ENCODE measurements at regions not wholly inside any gene's neighbourhood (a gene's known extent, or its start where the extent isn't known, plus 50 kb on each side); places are given as distances from the start of the nearest gene placed in this dataset.

- DNase-seq (ENCODE audit: low read depth, low spot score) = no peak
- no peak overlapping the region for H3K27ac ChIP-seq
These were observed 245.7 kb upstream of the THRB start for GRCh38 chr3:24740326-24740725.

- no peak for DNase-seq (ENCODE audit: low read depth, low spot score)
- H3K27ac ChIP-seq = no peak overlapping the region
These were observed 246.9 kb upstream of the THRB start for GRCh38 chr3:24741506-24741905.

GRCh38 chr3:24748520-24748919 is 253.9 kb upstream of the THRB start:
- DNase-seq (ENCODE audit: low read depth, low spot score) = no peak
- no peak overlapping the region for H3K27ac ChIP-seq

GRCh38 chr3:24751020-24751419 is 256.4 kb upstream of the THRB start:
- H3K27ac ChIP-seq = no peak overlapping the region
- DNase-seq (ENCODE audit: low read depth, low spot score) = no peak

GRCh38 chr3:24756101-24756888 is 261.6 kb upstream of the THRB start:
- DNase-seq (ENCODE audit: low read depth, low spot score) = no peak
- no peak overlapping the region for H3K27ac ChIP-seq

GRCh38 chr3:24763393-24763792 is 268.7 kb upstream of the THRB start:
- DNase-seq (ENCODE audit: low read depth, low spot score) = no peak
- no peak overlapping the region for H3K27ac ChIP-seq

- no peak overlapping the region for H3K27ac ChIP-seq
- DNase-seq (ENCODE audit: low read depth, low spot score) = no peak
These were observed 269.7 kb upstream of the THRB start for GRCh38 chr3:24764236-24764915.

- no peak overlapping the region for H3K27ac ChIP-seq
- DNase-seq (ENCODE audit: low read depth, low spot score) = no peak
These were observed 270.7 kb upstream of the THRB start for GRCh38 chr3:24765399-24765798.

- DNase-seq (ENCODE audit: low read depth, low spot score) = no peak
- H3K27ac ChIP-seq = no peak overlapping the region
These were observed 275.3 kb upstream of the THRB start for GRCh38 chr3:24769918-24770317.

- H3K27ac ChIP-seq = no peak overlapping the region
- peak; percentile 24 for DNase-seq (ENCODE audit: low read depth, low spot score)
These were observed 279.1 kb upstream of the THRB start for GRCh38 chr3:24773798-24774197.

- DNase-seq (ENCODE audit: low read depth, low spot score) = no peak
- H3K27ac ChIP-seq = no peak overlapping the region
These were observed 286.3 kb upstream of the THRB start for GRCh38 chr3:24780991-24781390.

- H3K27ac ChIP-seq = no peak overlapping the region
These were observed 286.8 kb upstream of the THRB start for GRCh38 chr3:24781454-24781853.

GRCh38 chr3:24793896-24794295 is 299.2 kb upstream of the THRB start:
- DNase-seq (ENCODE audit: low read depth, low spot score) = no peak
- H3K27ac ChIP-seq = no peak overlapping the region

More at GRCh38 chr3:24781454-24781853, 286.8 kb upstream of the THRB start:
- no peak for DNase-seq (ENCODE audit: low read depth, low spot score)

GRCh38 chr3:24802614-24803013 is 308.0 kb upstream of the THRB start:
- DNase-seq (ENCODE audit: low read depth, low spot score) = no peak
- H3K27ac ChIP-seq = no peak overlapping the region

- no peak for DNase-seq (ENCODE audit: low read depth, low spot score)
- H3K27ac ChIP-seq = no peak overlapping the region
These were observed 309.4 kb upstream of the THRB start for GRCh38 chr3:24804095-24804494.

GRCh38 chr3:24810881-24811280 is 316.2 kb upstream of the THRB start:
- DNase-seq (ENCODE audit: low read depth, low spot score) = no peak
- no peak overlapping the region for H3K27ac ChIP-seq

GRCh38 chr3:24812116-24812515 is 317.5 kb upstream of the THRB start:
- no peak overlapping the region for H3K27ac ChIP-seq
- DNase-seq (ENCODE audit: low read depth, low spot score) = no peak

- no peak overlapping the region for H3K27ac ChIP-seq
- no peak for DNase-seq (ENCODE audit: low read depth, low spot score)
These were observed 323.4 kb upstream of the THRB start for GRCh38 chr3:24818055-24818454.

GRCh38 chr3:24828011-24828410 is 333.4 kb upstream of the THRB start:
- DNase-seq (ENCODE audit: low read depth, low spot score) = no peak
- H3K27ac ChIP-seq = no peak overlapping the region

GRCh38 chr3:24828551-24828950 is 333.9 kb upstream of the THRB start:
- no peak overlapping the region for H3K27ac ChIP-seq

GRCh38 chr3:24829011-24829581 is 334.4 kb upstream of the THRB start:
- no peak overlapping the region for H3K27ac ChIP-seq
- DNase-seq (ENCODE audit: low read depth, low spot score) = no peak

More at GRCh38 chr3:24828551-24828950, 333.9 kb upstream of the THRB start:
- no peak for DNase-seq (ENCODE audit: low read depth, low spot score)
